Mucosa of stomach (tissue), 1 donor: ENCODE measurements at regions not wholly inside any gene's neighbourhood (a gene's known extent, or its start where the extent isn't known, plus 50 kb on each side); places are given as distances from the start of the nearest gene placed in this dataset.

Experiments used
- H3K27me3 ChIP-seq: one replicate; pipeline ENCODE4 v1.7.0; 2013; ENCODE audit warnings: mild to moderate bottlenecking, low read length; ENCODE audit not compliant: control insufficient read depth, insufficient read depth
- H3K36me3 ChIP-seq: one replicate; pipeline ENCODE4 v1.7.0; 2013; ENCODE audit warnings: low read length; ENCODE audit not compliant: control insufficient read depth, insufficient read depth
- H3K4me1 ChIP-seq: one replicate; pipeline ENCODE4 v1.7.0; 2013; ENCODE audit warnings: mild to moderate bottlenecking, low read length; ENCODE audit not compliant: control insufficient read depth, insufficient read depth
- H3K4me3 ChIP-seq: one replicate; pipeline ENCODE4 v1.7.0; 2013; ENCODE audit warnings: low read length
- H3K9ac ChIP-seq: one replicate; pipeline ENCODE4 v1.7.0; 2013; ENCODE audit warnings: mild to moderate bottlenecking, low read length, moderate library complexity
- H3K9me3 ChIP-seq: one replicate; pipeline ENCODE4 v1.7.0; 2013; ENCODE audit warnings: mild to moderate bottlenecking, low read length, moderate library complexity; ENCODE audit not compliant: control insufficient read depth
- donor health status: Pancreatic carcinoma.

- Histone ChIP-seq H3K27me3 (no peaks in the 10 kb centered on the region), H3K4me1 (no peaks in the 10 kb centered on the region), H3K36me3 (no peaks in the 10 kb centered on the region), H3K9ac (no peak overlapping the region), H3K9me3 (no peaks in the 10 kb centered on the region), H3K4me3 (no peak overlapping the region)
These were observed 174.7 kb downstream of the ANAPC1 start for GRCh38 chr2:111709321-111709720.

- Histone ChIP-seq H3K36me3 (no peaks in the 10 kb centered on the region), H3K4me1 (no peaks in the 10 kb centered on the region), H3K9ac (no peak overlapping the region), H3K27me3 (no peaks in the 10 kb centered on the region), H3K9me3 (no peaks in the 10 kb centered on the region), H3K4me3 (no peak overlapping the region)
These were observed 173.9 kb downstream of the ANAPC1 start for GRCh38 chr2:111710085-111710484.

GRCh38 chr2:111710613-111711012 lies 173.4 kb downstream of the ANAPC1 start:
- Histone ChIP-seq H3K27me3 (no peaks in the 10 kb centered on the region), H3K9me3 (no peaks in the 10 kb centered on the region), H3K9ac (no peak overlapping the region), H3K4me3 (no peak overlapping the region), H3K4me1 (no peaks in the 10 kb centered on the region), H3K36me3 (no peaks in the 10 kb centered on the region)

GRCh38 chr2:111711270-111711669 lies 172.7 kb downstream of the ANAPC1 start:
- no peaks in the 10 kb centered on the region for H3K27me3 ChIP-seq
- H3K4me3 ChIP-seq: no peak overlapping the region
- no peaks in the 10 kb centered on the region for H3K36me3 ChIP-seq
- H3K4me1 ChIP-seq: no peaks in the 10 kb centered on the region
- H3K9ac ChIP-seq: no peak overlapping the region
- H3K9me3 ChIP-seq: no peaks in the 10 kb centered on the region

- no peaks in the 10 kb centered on the region for H3K36me3 ChIP-seq
- no peaks in the 10 kb centered on the region for H3K4me1 ChIP-seq
- no peak overlapping the region for H3K4me3 ChIP-seq
- H3K27me3 ChIP-seq: no peaks in the 10 kb centered on the region
- H3K9ac ChIP-seq: no peak overlapping the region
- H3K9me3 ChIP-seq: no peaks in the 10 kb centered on the region
These were observed 171.6 kb downstream of the ANAPC1 start for GRCh38 chr2:111712361-111712760.

- H3K9ac ChIP-seq: no peak overlapping the region
- no peak overlapping the region for H3K4me3 ChIP-seq
- no peaks in the 10 kb centered on the region for H3K4me1 ChIP-seq
- H3K36me3 ChIP-seq: no peaks in the 10 kb centered on the region
- H3K9me3 ChIP-seq: no peaks in the 10 kb centered on the region
- no peaks in the 10 kb centered on the region for H3K27me3 ChIP-seq
These were observed 171.0 kb downstream of the ANAPC1 start for GRCh38 chr2:111712940-111713515.

GRCh38 chr2:111715987-111716904 lies 167.7 kb downstream of the ANAPC1 start:
- no peak overlapping the region for H3K9ac ChIP-seq
- H3K9me3 ChIP-seq: no peaks in the 10 kb centered on the region
- no peaks in the 10 kb centered on the region for H3K27me3 ChIP-seq
- H3K4me1 ChIP-seq: no peaks in the 10 kb centered on the region
- no peaks in the 10 kb centered on the region for H3K36me3 ChIP-seq
- H3K4me3 ChIP-seq: no peak overlapping the region

- Histone ChIP-seq H3K9ac (no peak overlapping the region), H3K4me1 (no peaks in the 10 kb centered on the region), H3K4me3 (no peak overlapping the region), H3K27me3 (no peaks in the 10 kb centered on the region), H3K36me3 (no peaks in the 10 kb centered on the region), H3K9me3 (no peaks in the 10 kb centered on the region)
These were observed 166.9 kb downstream of the ANAPC1 start for GRCh38 chr2:111716905-111717775.
